Smooth muscle cell (in vitro differentiated cells): ENCODE measurements at regions not wholly inside any gene's neighbourhood (a gene's known extent, or its start where the extent isn't known, plus 50 kb on each side); places are given as distances from the start of the nearest gene placed in this dataset.

Source experiments
- DNase-seq: peaks from one replicate; lab custom pipeline; 2025; ENCODE audit not compliant: unreplicated experiment; lab: John Stamatoyannopoulos, UW
- H2AFZ ChIP-seq: fragments of 200-600 bp; sonication (generic); 2 replicates; pipeline ENCODE4 v1.6.0; 2016; ENCODE audit warnings: antibody characterized with exemption, low read depth, mild to moderate bottlenecking
- H3F3A ChIP-seq: fragments of 200-600 bp; sonication (generic); 2 replicates; pipeline ENCODE4 v1.6.0; 2017; ENCODE audit warnings: antibody characterized with exemption, low read depth
- H3K27ac ChIP-seq: fragments of 200-600 bp; sonication (generic); 2 replicates; pipeline ENCODE4 v1.5.1; 2016; ENCODE audit warnings: low read depth, mild to moderate bottlenecking
- H3K27me3 ChIP-seq: fragments of 200-600 bp; sonication (generic); 2 replicates; pipeline ENCODE4 v1.6.1; 2016; ENCODE audit warnings: low read depth, mild to moderate bottlenecking
- H3K36me3 ChIP-seq: fragments of 200-600 bp; sonication (generic); 2 replicates; pipeline ENCODE4 v1.5.1; 2016; ENCODE audit warnings: low read depth
- H3K4me1 ChIP-seq: fragments of 200-600 bp; sonication (generic); 2 replicates; pipeline ENCODE4 v1.5.1; 2016; ENCODE audit warnings: low read depth
- H3K4me2 ChIP-seq: fragments of 200-600 bp; sonication (generic); 2 replicates; pipeline ENCODE4 v1.6.0; 2016; ENCODE audit warnings: mild to moderate bottlenecking
- H3K4me3 ChIP-seq: fragments of 200-600 bp; sonication (generic); 2 replicates; pipeline ENCODE4 v1.5.1; 2016; ENCODE audit warnings: mild to moderate bottlenecking
- H3K79me2 ChIP-seq: fragments of 200-600 bp; sonication (generic); 2 replicates; pipeline ENCODE4 v1.6.0; 2016; ENCODE audit warnings: low read depth, mild to moderate bottlenecking
- H3K9ac ChIP-seq: fragments of 200-600 bp; sonication (generic); 2 replicates; pipeline ENCODE4 v1.6.0; 2016; ENCODE audit warnings: low read depth
- H3K9me3 ChIP-seq: fragments of 200-600 bp; sonication (generic); replicated peaks from 2 replicates; pipeline ENCODE4 v1.5.1; 2016; ENCODE audit warnings: low read depth
- H4K20me1 ChIP-seq: fragments of 200-600 bp; sonication (generic); 2 replicates; pipeline ENCODE4 v1.6.0; 2016; ENCODE audit warnings: low read depth
- CTCF ChIP-seq: fragments of 200-600 bp; sonication (generic); IDR thresholded peaks from 2 replicates; pipeline ENCODE4 v1.5.1; 2017; ENCODE audit warnings: borderline replicate concordance, mild to moderate bottlenecking, antibody characterized with exemption; ENCODE audit not compliant: insufficient read depth, poor library complexity, severe bottlenecking
- WGBS: methylation state at CpG from one replicate; pipeline ENCODE4 v1.1.7; 2016; ENCODE audit warnings: low lambda C conversion rate; 5-methylcytosine and 5-hydroxymethylcytosine counted together

GRCh38 chr3:117106396-117106795 is 396.8 kb downstream of the TUSC7 start:
- H3K4me2 ChIP-seq = no peak overlapping the region
- H3K9me3 ChIP-seq = no peaks in the 10 kb centered on the region
- peaks cover 18% of the 10 kb centered on the region for H3K4me1 ChIP-seq
- no peak for TF ChIP-seq CTCF
- H4K20me1 ChIP-seq = no peaks in the 10 kb centered on the region
- DNase-seq = no peak
- H3K9ac ChIP-seq = no peak overlapping the region
- no peaks in the 10 kb centered on the region for H3K36me3 ChIP-seq
- no peaks in the 10 kb centered on the region for H3K27me3 ChIP-seq
- WGBS = 95% methylated on average over 2 of the region's 2 CpGs
- no peak overlapping the region for H3K27ac ChIP-seq
- no peak overlapping the region for H2AFZ ChIP-seq
- no peaks in the 10 kb centered on the region for H3K79me2 ChIP-seq
- H3K4me3 ChIP-seq = no peak overlapping the region
- H3F3A ChIP-seq = no peaks in the 10 kb centered on the region

DNA sequence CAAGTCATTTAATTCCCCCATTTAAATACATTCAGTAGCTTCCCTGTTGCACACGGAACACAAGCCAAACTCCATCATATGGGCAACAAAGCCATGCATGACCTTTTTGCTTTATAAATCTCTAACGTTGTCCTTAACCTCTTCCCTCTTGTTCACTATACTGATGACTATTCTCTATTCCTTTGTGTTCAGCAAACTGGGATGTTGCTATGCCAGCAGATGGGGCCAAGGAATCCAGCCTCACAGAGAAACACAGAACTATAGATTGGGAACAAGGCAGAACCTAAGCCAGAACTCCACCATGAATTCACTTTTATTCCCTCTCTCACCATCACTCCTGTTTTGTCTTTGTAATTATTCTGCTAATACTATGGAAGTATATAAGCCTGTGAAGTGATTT is 398.4 kb downstream of the TUSC7 start:
- no peaks in the 10 kb centered on the region for H4K20me1 ChIP-seq
- H3K27ac ChIP-seq = no peak overlapping the region
- H3K4me2 ChIP-seq = no peak overlapping the region
- no peaks in the 10 kb centered on the region for H3K36me3 ChIP-seq
- peaks cover 18% of the 10 kb centered on the region for H3K4me1 ChIP-seq
- DNase-seq = no peak
- H3K27me3 ChIP-seq = no peaks in the 10 kb centered on the region
- no peak overlapping the region for H2AFZ ChIP-seq
- H3K9ac ChIP-seq = no peak overlapping the region
- H3K79me2 ChIP-seq = no peaks in the 10 kb centered on the region
- H3K4me3 ChIP-seq = no peak overlapping the region
- TF ChIP-seq CTCF = no peak
- no peaks in the 10 kb centered on the region for H3F3A ChIP-seq
- H3K9me3 ChIP-seq = no peaks in the 10 kb centered on the region
- 92% methylated on average over 2 of the region's 2 CpGs for WGBS

GRCh38 chr3:117109178-117109577 is 399.6 kb downstream of the TUSC7 start:
- Histone ChIP-seq H2AFZ (no peak overlapping the region), H3K27me3 (no peaks in the 10 kb centered on the region), H3K4me2 (no peak overlapping the region), H4K20me1 (no peaks in the 10 kb centered on the region), H3K27ac (no peak overlapping the region), H3F3A (no peaks in the 10 kb centered on the region), H3K36me3 (no peaks in the 10 kb centered on the region), H3K9me3 (no peaks in the 10 kb centered on the region), H3K4me3 (no peak overlapping the region), H3K9ac (no peak overlapping the region), H3K79me2 (no peaks in the 10 kb centered on the region), H3K4me1 (peaks cover 20% of the 10 kb centered on the region)
- no peak for TF ChIP-seq CTCF
- no peak for DNase-seq
- 91% methylated on average over 6 of the region's 6 CpGs for WGBS

- H3K27ac ChIP-seq = no peak overlapping the region
- H3K4me3 ChIP-seq = no peak overlapping the region
- H3F3A ChIP-seq = no peaks in the 10 kb centered on the region
- WGBS = 89% methylated on average over 5 of the region's 5 CpGs
- no peaks in the 10 kb centered on the region for H4K20me1 ChIP-seq
- no peaks in the 10 kb centered on the region for H3K27me3 ChIP-seq
- no peak overlapping the region for H3K4me2 ChIP-seq
- H3K4me1 ChIP-seq = peaks cover 9% of the 10 kb centered on the region
- no peaks in the 10 kb centered on the region for H3K36me3 ChIP-seq
- no peak overlapping the region for H3K9ac ChIP-seq
- H2AFZ ChIP-seq = no peak overlapping the region
- no peaks in the 10 kb centered on the region for H3K9me3 ChIP-seq
- DNase-seq = no peak
- TF ChIP-seq CTCF = no peak
- no peaks in the 10 kb centered on the region for H3K79me2 ChIP-seq
Observed at GRCh38 chr3:117114517-117115265, 405.1 kb downstream of the TUSC7 start.
